Effector CD8-positive, alpha-beta T cell (primary cell): ENCODE measurements at regions not wholly inside any gene's neighbourhood (a gene's known extent, or its start where the extent isn't known, plus 50 kb on each side); places are given as distances from the start of the nearest gene placed in this dataset.

Experiments
- DNase-seq: peaks from one replicate; lab custom pipeline; 2025; lab: John Stamatoyannopoulos, UW

DNA sequence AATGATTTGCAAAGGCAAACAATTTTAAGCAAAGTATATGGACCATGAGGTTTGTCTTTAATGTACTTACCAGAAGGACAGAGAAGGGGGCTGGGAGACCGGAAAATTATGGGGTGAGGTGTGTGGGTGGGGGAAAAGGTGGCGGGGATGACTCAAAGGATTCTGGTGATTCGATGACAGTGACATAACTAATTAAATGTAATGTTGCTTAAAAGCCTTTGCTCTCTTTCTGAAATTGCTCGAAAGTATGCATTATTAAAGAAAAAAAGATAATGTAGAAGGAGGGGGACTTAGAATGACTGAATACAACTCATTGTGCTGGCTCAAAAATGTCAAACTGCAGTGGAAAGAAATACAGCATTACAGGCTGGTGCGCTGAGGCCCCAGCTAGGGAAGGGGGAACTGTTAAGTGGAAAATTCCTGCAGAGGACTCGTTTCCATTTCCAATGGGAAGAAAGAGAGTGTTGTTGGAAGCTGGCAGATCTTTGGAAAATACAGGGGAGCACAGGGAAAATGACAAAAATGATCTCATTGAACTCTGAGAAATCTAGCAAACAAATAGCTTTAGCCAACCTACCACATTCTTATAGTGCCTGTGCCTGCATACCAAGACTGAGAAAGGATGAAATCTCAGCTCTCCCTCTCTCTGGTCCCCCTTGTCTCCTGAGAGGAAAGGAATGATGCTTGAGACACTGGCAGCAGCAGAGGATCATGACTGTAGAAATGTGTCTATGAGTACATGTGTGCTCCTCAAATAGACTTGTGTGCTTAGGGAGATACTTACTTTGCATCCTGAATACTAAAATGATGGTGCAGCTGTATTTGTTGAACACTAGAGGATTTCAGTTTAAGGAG lies 632.4 kb downstream of the NYAP2 start:
- DNase-seq = no peak

DNA sequence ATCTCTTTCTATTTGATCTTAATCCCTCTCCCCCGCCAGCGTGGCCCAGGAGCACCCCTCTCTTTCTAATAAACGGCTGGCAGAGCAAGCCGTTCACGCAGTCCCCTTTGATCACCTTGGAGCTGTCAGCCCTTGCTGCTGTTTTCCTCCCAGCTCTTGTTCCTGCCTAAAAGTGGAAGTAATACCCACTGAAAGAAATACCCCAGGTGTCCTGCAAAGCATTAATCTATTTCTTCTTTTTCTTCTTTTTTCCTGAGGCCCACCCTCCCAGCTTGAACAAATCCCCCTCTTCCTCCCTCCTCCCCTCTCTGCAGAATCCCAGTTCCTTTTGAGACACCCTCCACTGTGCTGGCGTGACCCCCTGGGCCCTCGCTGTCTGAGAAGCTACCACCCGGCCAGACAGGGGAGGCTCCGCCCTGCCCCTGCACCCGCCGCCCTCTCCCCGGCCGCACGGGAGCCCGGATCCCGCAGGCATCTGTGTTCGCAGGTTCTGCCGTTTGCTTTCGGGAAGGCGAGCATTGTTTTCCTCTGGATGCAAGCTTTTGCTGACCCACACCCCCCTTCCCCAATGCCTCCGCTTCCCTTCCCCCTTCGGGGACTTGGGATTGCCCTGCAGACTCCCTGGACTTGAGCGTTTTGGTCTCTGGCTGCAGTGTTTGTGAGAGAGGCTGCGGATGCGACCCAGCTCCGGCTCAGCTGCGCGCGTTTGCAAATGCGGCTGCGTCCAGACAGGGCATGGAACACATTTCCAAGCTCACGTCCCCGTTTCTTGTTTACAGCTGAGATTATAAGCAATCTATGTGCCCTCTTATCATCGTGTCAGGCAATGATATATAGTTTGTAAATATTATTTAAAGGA lies 631.5 kb downstream of the NYAP2 start:
- no peak for DNase-seq

DNA sequence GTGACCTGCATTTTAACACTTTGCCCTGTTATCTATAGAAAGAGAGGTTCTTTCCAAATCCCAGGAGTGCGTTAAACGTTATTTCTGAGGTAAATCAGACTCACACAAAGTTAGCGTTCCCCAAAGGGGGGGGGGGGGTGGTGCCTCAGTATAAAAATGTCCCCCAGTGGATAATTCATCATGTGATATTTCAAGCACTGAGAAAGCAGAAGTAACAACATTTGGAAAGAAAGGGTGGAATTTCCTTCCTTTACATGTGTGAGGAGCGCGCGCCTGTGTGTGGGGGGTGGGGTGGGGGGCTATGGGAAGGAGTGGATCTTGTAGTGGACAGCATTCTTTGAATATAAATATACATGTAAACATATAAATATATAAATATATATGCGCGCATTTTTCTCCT lies 630.9 kb downstream of the NYAP2 start:
- no peak for DNase-seq

DNA sequence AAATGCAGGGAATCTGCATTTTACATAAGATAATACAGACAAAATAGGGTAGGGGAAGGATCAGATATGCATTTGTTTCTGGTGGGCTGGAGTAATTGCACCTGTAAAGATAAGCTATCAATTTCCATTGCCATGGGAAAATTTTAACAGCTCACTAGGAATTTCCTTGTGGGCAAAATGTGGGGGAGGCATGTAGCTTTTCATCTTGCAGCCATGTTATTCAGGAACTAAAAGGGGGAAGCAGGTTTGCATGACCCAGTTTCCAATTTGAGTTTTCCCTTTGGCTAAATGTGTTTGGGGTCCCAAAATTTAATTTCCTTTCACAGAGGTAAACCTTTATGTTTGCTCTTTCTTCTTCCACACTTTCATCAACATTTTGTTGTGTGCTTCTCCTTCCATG lies 624.4 kb downstream of the NYAP2 start:
- no peak for DNase-seq

DNA sequence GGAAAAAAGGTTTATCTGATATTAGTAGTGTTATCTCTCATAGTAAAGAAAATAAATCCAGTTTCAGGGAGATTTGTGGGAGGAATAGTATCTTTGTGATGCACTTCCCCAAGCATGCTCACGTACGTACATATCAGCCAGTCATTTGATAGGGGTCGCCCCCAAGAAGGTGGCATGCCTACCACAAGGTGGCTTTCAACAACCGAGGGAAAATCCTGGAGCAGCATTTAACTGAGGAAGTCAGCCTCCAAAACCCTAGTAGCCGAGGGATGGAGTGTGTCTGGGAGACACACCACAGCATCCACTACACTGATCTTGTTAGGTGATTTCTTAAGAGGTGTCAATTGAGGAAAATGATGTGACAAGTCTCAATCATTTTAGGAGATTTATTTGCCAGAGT lies 623.9 kb downstream of the NYAP2 start:
- no peak for DNase-seq

DNA sequence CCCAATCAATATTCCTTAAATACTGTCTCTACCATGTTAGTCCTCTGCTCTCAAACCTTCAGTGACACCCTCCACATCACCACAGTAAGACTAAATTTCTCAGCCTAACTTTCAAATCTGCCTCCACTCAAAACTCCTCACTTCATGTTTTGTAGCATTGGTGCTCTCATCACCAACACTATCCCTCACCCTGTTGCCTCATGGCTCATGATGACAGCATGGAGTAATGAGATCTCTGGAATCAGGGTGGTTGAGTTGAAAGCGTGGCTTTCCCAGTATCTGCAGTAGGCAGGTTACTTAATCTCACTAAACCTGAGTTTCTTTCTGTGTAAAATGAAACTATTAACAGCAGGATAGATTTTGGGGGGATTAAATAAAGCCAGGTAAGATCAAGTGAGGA lies 621.4 kb downstream of the NYAP2 start:
- DNase-seq = no peak

DNA sequence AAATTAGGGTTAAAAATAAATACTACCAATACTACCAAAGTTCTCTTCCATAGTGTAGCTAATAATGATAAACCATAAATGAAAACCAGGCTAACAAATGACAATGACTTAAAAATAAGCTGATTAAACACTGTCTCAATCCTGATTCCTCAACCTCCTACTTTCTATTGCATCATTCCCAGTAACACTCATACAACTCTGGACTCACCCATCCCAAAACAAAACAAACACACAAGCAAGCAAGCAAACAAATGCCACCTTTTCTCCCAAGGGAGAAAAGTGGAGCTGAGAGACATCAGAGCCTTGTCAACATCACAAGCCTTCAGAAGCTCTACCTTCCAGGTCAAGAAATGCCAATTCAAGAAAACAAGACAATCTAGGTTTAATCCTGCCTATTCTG lies 620.7 kb downstream of the NYAP2 start:
- no peak for DNase-seq

DNA sequence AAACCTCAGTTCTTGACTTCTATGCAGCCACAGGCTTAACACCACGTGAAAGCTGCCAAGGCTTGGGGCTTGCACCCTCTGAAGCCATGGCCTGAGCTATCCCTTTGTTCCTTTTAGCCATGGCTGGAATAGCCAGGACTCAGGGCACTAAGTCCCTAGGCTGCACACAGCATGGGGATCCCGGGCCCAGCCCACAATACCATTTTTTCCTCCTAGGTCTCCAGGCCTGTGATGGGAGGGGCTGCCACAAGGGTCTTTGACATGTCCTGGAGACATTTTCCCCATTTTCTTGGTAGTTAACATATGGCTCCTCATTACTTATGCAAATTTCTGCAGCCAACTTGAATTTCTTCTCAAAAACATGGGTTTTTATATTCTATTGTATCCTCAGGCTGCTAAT lies 619.1 kb downstream of the NYAP2 start:
- no peak for DNase-seq

DNA sequence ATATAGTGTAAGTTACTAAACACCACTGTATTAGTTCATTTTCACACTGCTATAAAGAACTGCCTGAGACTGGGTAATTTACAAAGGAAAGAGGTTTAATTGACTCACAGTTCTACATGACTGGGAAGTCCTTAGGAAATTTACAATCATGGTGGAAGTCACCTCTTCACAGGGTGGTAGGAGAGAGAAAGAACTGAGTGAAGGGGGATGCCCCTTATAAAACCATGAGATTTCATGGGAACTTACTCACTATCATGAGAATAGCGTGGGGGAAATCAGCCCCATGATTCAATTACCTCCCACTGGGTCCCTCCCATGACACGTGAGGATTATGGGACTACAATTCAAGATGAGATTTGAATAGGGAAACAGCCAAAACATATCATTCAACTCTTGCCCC lies 618.0 kb downstream of the NYAP2 start:
- DNase-seq = no peak

DNA sequence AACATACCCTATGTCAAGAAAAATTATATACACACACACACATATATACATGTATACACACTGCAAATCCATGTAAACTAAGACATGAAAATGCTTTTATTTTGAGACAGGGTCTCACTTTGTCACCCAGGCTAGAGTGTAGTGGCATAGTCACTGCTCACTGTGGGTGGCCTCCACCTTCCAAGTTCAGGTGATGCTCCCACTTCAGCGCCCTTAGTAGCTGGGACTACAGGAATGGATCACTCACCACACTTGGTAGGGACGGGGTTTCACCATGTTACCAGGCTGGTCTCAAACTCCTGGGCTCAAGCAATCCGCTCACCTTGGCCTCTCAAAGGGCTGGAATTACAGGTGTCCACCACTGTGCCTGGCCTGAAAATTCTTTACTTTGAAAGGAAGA lies 617.6 kb downstream of the NYAP2 start:
- DNase-seq = no peak

DNA sequence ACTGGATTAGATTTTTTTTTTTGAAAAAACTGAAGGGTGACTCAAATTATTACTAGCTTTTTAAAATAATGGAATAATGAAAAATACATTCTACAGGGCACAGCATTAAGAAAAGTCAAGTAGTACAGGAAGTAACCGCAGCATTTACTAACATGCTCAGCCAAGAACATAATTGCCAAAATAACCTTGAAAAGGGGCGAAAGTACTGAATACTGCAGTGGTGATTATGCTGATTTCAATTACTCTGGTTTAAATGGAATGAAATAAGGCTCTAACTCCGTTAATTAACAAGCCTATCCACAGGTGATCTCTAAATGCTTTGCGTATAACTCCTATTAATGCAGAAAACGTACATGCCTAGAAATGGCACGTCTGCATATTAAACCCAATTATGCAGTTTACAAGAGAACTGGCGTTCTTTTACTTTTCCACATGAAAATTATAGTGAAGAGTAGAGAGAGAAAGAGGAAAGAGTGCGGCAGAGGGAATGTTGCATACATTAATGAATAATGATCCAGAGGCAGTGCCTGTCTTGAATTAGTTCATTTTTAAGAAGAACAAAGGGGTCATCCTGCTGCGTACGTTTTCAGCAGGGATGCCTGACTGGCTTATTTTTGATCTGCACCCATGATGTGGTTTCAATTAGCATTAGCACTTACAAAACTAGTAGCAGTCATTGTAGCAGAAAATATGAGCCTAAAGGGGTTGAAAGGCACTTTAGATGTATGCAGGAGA lies 612.4 kb downstream of the NYAP2 start:
- no peak for DNase-seq

DNA sequence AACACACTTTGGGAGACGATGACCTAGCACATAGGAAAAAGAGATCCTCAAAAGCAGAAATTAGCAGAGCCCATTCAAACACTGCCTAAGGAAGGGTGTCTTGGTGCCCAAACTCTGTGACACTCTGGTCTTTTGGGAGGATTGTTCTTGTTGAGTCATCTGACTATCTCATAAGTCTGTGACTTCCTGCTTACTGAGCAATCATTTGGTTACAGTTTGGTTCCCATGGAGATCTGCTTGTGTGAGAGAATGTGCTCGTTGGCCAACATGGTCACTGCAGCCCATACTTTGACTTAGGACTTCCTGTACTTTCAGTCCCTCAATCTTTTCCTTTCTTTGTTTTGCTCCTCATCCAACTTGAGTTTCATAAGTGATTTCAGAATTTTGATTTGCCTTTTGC lies 602.9 kb downstream of the NYAP2 start:
- no peak for DNase-seq

DNA sequence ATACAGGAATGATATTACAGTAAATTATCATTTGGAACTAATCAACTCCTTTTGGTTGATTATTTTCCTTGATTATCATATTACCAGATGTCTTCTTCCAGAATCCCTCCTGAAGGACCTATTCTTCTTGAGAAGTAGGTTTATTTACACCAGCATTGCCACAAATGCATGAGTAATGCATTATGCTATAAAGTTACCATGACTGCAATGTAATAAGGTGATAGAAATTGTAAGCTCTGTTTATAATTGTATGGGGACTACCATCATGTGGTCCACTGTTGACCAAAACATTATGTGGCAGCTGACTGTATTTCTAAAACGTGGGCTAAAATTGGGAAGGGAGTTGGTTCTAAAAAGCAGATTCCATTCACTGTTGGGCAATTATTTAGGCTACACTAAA lies 602.2 kb downstream of the NYAP2 start:
- DNase-seq = no peak

DNA sequence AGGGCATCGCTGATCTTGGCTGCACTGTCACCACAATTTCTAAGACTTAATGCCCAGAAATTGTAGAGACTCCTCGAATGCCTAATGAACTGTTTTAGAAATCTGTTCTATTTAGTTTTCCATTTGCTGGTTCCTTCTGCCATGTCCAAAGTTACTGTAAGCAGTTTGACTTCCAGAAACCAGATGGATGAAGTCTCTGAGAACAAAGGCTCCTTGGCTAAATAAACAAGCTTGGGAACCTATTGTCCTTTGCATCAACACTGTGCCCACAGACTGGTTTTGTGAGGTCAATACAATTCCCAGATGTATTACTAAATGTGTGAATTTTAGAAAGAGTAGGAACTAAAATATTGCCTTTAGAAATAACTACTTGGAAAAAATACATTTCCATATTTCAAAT lies 600.2 kb downstream of the NYAP2 start:
- no peak for DNase-seq

DNA sequence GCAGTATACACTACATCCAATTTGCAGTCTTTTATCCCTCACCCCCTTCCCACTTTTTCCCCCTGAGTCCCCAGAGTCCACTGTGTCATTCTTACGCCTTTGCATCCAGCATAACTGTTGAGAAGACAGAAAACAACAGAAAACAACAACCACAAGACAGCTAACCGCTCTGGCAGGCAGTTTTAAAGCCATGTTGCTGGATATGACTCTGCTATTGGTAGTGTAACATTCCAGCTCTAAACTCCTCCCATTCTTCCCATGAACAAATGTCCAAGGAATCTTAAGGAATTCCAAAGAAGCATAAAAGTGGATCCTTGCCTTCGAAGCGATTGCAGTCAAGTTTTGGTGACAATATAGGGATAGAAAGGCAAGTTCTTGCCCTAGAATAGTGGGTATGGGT lies 599.1 kb downstream of the NYAP2 start:
- no peak for DNase-seq

DNA sequence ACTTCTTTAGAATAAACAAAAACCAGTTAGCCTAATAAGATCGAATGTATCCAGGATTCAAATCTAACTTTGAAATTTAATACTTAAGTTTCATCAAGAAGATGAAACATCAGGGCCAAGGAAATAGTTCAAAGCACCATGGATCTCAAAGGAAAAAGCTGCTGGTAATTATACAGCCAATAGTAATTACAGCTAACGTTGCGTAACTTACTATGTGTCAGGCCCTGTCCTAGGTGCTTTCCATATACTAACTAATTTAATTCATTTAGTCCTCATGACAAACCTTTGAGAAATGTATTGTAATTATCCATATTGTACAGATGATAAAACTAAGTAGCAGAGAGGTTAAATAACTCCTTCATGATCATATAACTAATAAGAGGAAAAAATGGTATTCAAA lies 598.6 kb downstream of the NYAP2 start:
- no peak for DNase-seq

DNA sequence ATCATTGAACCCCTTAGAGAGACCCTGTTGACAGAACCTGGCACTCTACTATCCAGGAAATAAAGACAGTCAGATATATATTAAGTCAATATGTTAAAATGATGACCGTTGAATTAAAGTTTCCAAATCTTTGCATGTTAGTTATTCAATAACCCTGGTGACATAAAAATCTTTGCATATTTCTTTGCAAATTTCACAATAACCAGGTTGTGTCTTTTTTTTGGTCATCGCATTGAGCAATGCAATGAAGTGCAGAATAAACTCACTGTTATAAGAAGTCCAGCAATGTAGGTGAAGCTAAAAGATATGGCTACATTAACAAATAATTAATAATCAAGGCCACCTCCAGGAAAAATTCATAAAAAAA lies 596.9 kb downstream of the NYAP2 start:
- no peak for DNase-seq

DNA sequence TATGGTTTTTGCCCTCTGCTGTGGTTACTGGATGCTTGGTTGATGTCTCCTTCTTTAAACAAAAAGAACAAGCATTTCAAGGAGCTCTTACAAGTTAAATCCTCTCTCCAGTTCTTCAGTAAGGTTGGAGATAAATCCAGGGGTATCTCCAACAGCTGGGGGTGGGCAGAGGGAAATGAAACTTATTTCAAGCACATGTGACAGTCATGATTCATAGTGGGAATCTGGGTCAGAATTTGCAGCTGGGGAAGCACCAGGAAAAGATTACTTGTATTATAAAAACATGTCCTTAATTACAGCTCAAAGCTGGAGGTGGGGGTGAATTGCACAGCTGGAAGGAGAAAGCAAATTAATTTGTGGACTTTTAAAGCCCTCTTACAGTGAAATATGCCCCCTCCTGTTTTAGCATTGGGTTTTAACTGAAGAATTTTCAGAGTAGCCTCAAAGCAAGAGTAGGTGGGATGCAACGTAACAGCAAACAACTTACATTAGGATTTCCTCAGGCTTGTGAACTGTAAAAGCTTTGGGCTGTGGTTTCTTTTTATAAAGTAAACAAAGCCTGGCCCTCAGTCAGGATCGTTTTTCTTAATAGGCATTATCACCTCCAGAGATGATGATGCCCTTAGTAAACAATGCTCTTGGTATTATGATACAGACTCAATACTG lies 596.4 kb downstream of the NYAP2 start:
- DNase-seq = no peak

DNA sequence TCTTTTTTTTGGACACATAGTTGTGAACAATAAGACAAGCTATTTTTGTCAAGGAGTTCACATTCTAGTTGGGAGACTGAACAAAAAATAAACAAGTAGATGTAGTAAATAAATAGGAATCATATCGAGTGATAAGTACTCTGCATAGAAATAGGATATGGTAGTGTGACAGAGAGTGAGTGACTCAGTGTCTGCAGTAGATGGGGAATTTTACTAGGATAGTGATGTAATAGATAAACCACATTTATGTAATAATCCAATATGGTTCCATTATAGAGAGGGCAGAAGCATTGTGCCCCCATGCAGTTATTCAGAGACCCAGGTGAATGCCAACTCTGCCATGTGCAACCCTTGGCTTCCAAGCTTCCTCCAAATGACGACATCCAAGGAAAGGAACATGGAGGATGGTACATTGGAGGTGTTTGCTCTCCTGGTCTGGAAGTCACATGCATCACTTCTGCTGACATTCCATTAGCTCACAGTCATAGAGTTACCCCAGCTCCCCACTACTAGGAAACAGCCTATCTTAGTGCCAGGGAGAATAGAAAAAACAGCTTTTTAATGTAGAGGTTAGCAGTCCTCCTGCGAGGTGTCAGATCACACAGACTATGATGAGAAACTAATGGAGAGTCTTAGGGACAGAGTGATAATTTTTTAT lies 595.4 kb downstream of the NYAP2 start:
- DNase-seq = no peak

DNA sequence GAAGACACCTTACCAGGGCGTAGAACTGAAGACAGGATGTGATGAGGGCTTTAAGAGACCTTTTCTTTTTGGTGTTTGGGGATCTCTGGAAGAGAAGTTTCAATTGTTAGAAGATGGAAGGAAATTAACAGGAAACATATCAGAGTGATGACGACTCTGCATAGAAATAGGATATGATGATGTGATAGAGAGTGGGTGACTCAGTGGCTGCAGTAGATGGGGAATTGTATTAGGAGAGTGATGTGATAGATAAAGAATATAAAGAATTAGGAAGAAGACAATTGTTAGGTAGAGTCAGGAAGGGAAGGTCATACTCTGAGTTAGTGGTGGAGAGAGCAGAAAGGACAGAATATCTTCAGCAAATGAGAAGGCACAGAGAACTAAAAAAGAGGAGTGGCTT lies 593.9 kb downstream of the NYAP2 start:
- no peak for DNase-seq

DNA sequence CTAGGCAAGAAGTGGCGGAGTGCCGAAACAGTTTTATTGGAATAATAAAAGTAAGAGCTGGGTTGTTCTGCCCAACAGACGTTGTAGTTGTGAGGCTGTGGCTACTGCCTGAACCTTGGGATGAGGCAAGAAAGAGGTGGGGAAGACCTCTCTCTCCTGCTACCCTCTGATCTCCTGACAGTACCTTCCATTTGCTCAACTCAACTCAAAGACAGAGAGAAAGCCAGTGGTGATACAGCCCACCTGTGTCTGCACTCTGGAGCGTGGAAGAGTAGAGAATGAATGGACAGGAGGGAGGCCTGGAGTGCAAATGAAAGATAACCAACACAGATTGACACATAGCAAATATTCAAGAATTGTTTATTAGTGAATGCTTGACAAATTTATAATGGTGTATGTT lies 590.3 kb downstream of the NYAP2 start:
- no peak for DNase-seq

DNA sequence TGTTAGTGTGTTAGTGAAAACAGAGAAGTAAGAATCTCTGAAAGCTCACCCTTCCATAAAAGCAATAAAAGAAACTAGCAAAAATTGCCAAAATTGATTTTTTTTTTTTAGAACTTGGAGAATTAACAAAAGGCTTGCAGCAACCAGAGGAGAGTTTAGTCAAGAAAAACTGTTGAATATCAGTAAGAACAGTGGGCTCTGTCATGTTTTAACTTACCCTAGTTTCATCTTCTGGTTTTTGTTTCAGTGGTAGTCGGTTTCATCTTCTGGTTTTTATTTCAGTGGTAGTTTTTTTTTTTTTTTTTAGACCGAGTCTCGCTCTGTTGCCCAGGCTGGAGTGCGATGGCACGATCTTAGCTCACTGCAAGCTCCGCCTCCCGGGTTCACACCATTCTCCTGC lies 580.9 kb downstream of the NYAP2 start:
- no peak for DNase-seq
